NCI-H526 treated with DMSO at 0.1 percent for 48 hours (cell line): ENCODE measurements at regions not wholly inside any gene's neighbourhood (a gene's known extent, or its start where the extent isn't known, plus 50 kb on each side); places are given as distances from the start of the nearest gene placed in this dataset.

Experiments
- DNase-seq: peaks from one replicate; lab custom pipeline; 2025; lab: John Stamatoyannopoulos, UW

- DNase-seq = no peak
Observed at GRCh38 chr2:41933585-41934320, 114.1 kb upstream of the PKDCC start.

GRCh38 chr2:41934329-41934958 lies 113.4 kb upstream of the PKDCC start:
- no peak for DNase-seq

GRCh38 chr2:41935002-41935401 lies 112.8 kb upstream of the PKDCC start:
- no peak for DNase-seq

GRCh38 chr2:41935825-41936224 lies 112.0 kb upstream of the PKDCC start:
- DNase-seq = no peak

GRCh38 chr2:41936771-41937463 lies 110.9 kb upstream of the PKDCC start:
- no peak for DNase-seq

- DNase-seq = no peak
Observed at GRCh38 chr2:41937464-41937906, 110.3 kb upstream of the PKDCC start.

- DNase-seq = no peak
Observed at GRCh38 chr2:41937921-41938708, 109.7 kb upstream of the PKDCC start.

GRCh38 chr2:41940060-41940744 lies 107.6 kb upstream of the PKDCC start:
- no peak for DNase-seq

GRCh38 chr2:41940745-41941063 lies 107.1 kb upstream of the PKDCC start:
- DNase-seq = no peak

GRCh38 chr2:41941831-41942230 lies 106.0 kb upstream of the PKDCC start:
- DNase-seq = no peak

GRCh38 chr2:41942278-41942677 lies 105.5 kb upstream of the PKDCC start:
- DNase-seq = no peak

GRCh38 chr2:41943159-41943558 lies 104.7 kb upstream of the PKDCC start:
- DNase-seq = no peak

GRCh38 chr2:41944220-41944880 lies 103.5 kb upstream of the PKDCC start:
- DNase-seq = no peak

GRCh38 chr2:41947701-41948396 lies 100.0 kb upstream of the PKDCC start:
- no peak for DNase-seq

GRCh38 chr2:41948397-41948763 lies 99.4 kb upstream of the PKDCC start:
- DNase-seq = no peak

- DNase-seq = no peak
Observed at GRCh38 chr2:41949091-41949882, 98.5 kb upstream of the PKDCC start.

GRCh38 chr2:41949883-41950665 lies 97.7 kb upstream of the PKDCC start:
- DNase-seq = no peak

GRCh38 chr2:41950666-41950960 lies 97.2 kb upstream of the PKDCC start:
- DNase-seq = no peak
